Neuronal stem cell (in vitro differentiated cells): ENCODE measurements at regions not wholly inside any gene's neighbourhood (a gene's known extent, or its start where the extent isn't known, plus 50 kb on each side); places are given as distances from the start of the nearest gene placed in this dataset.
"Not testable (repeated sequence)": the region's sequence is repeated elsewhere in the genome, so short reads cannot be mapped to it uniquely, and the experiment has no call there.

ENCODE experiments used
- DNase-seq: peaks from one replicate; pipeline ENCODE4 v3.0.0-alpha.2; 2013; ENCODE audit warnings: low spot score
- H2AFZ ChIP-seq: one replicate; pipeline ENCODE4 v1.6.1; 2013; ENCODE audit warnings: mild to moderate bottlenecking, low read length, inconsistent platforms
- H2AK5ac ChIP-seq: 2 replicates; pipeline ENCODE4 v1.6.1; 2013; ENCODE audit warnings: low read depth, mild to moderate bottlenecking, inconsistent platforms, low read length, moderate library complexity, mixed read lengths
- H2BK120ac ChIP-seq: 2 replicates; pipeline ENCODE4 v1.6.1; 2013; ENCODE audit warnings: low read depth, mild to moderate bottlenecking, inconsistent platforms, low read length, moderate library complexity, mixed read lengths
- H2BK12ac ChIP-seq: one replicate; pipeline ENCODE4 v1.6.1; 2013; ENCODE audit warnings: low read length, inconsistent platforms
- H2BK15ac ChIP-seq: 2 replicates; pipeline ENCODE4 v1.6.1; 2013; ENCODE audit warnings: mild to moderate bottlenecking, low read length, inconsistent platforms, mixed read lengths
- H2BK5ac ChIP-seq: one replicate; pipeline ENCODE4 v1.6.1; 2013; ENCODE audit warnings: inconsistent platforms, mild to moderate bottlenecking, low read length, moderate library complexity
- H3K14ac ChIP-seq: one replicate; pipeline ENCODE4 v1.6.1; 2013; ENCODE audit warnings: low read length, inconsistent platforms
- H3K18ac ChIP-seq: 2 replicates; pipeline ENCODE4 v1.6.1; 2013; ENCODE audit warnings: low read length, inconsistent platforms
- H3K23ac ChIP-seq: 2 replicates; pipeline ENCODE4 v1.6.1; 2013; ENCODE audit warnings: low read depth, mild to moderate bottlenecking, mixed read lengths, low read length, inconsistent platforms; ENCODE audit not compliant: poor library complexity
- H3K27ac ChIP-seq: replicated peaks from 3 replicates; pipeline ENCODE4 v1.5.1; 2013; ENCODE audit warnings: low read length, inconsistent platforms
- H3K27me3 ChIP-seq, 3 experiments: 2 replicates each; pipeline ENCODE4 v1.6.1; 2013; ENCODE audit warnings: low read length in 3 of 3, mild to moderate bottlenecking in 2 of 3, inconsistent platforms in 1 of 3, low read depth in 1 of 3, mixed read lengths in 1 of 3, moderate library complexity in 1 of 3; ENCODE audit not compliant: control insufficient read depth in 3 of 3, insufficient read depth in 3 of 3
- H3K36me3 ChIP-seq, 2 donors: replicated peaks in 1 of 2; 2 replicates each; pipeline ENCODE4 v1.6.1; 2013; ENCODE audit warnings: low read length in 2 of 2; ENCODE audit not compliant: control insufficient read depth in 2 of 2, insufficient read depth in 2 of 2
- H3K4ac ChIP-seq: 2 replicates; pipeline ENCODE4 v1.6.1; 2013; ENCODE audit warnings: inconsistent platforms, mild to moderate bottlenecking, low read length, moderate library complexity
- H3K4me1 ChIP-seq, 2 donors: 1 replicate in 1 of 2; 2 replicates in 1 of 2; pipeline ENCODE4 v1.6.1; 2013; ENCODE audit warnings: low read length in 2 of 2, low read depth in 1 of 2; ENCODE audit not compliant: control insufficient read depth in 2 of 2, insufficient read depth in 1 of 2
- H3K4me2 ChIP-seq: one replicate; pipeline ENCODE4 v1.6.1; 2013; ENCODE audit warnings: mild to moderate bottlenecking, low read length, inconsistent platforms; ENCODE audit not compliant: insufficient read depth, poor library complexity, severe bottlenecking
- H3K4me3 ChIP-seq, 2 donors: 2 replicates each; pipeline ENCODE4 v1.5.1; 2013; ENCODE audit warnings: low read length in 2 of 2, mild to moderate bottlenecking in 2 of 2, inconsistent platforms in 1 of 2, moderate library complexity in 1 of 2
- H3K79me1 ChIP-seq: one replicate; pipeline ENCODE4 v1.6.1; 2013; ENCODE audit warnings: low read depth, mild to moderate bottlenecking, inconsistent platforms, low read length, moderate library complexity
- H3K9ac ChIP-seq: one replicate; pipeline ENCODE4 v1.6.1; 2013; ENCODE audit warnings: mild to moderate bottlenecking, low read depth, low read length, inconsistent platforms; ENCODE audit not compliant: poor library complexity
- H3K9me3 ChIP-seq, 2 donors: replicated peaks in 1 of 2; 2 replicates each; pipeline versions ENCODE3 to v1.6.1; 2013; ENCODE audit warnings: low read length in 2 of 2, mild to moderate bottlenecking in 2 of 2, inconsistent platforms in 1 of 2, low read depth in 1 of 2, mixed read lengths in 1 of 2, moderate library complexity in 1 of 2; ENCODE audit not compliant: control insufficient read depth in 2 of 2, insufficient read depth in 1 of 2
- H4K8ac ChIP-seq: one replicate; pipeline ENCODE4 v1.6.1; 2013; ENCODE audit warnings: low read depth, mild to moderate bottlenecking, inconsistent platforms, low read length, moderate library complexity
- H4K91ac ChIP-seq: one replicate; pipeline ENCODE4 v1.6.1; 2013; ENCODE audit warnings: low read length, low read depth, mild to moderate bottlenecking, inconsistent platforms; ENCODE audit not compliant: poor library complexity
- WGBS, 2 donors: extraction: QIAGEN DNeasy Blood & Tissue Kit; methylation state at CpG; one replicate each; pipeline ENCODE4 v1.1.7; 2013; ENCODE audit warnings: missing lambda C conversion rate in 2 of 2, mixed read lengths in 1 of 2; ENCODE audit not compliant: insufficient read length in 2 of 2, insufficient replicate concordance in 1 of 2; ENCODE audit errors: extremely low coverage in 2 of 2; 5-methylcytosine and 5-hydroxymethylcytosine counted together

GRCh38 chr17:22217135-22217534 is 524.8 kb downstream of the KCNJ18 start:
- Histone ChIP-seq H3K27ac (no peak overlapping the region), H2AK5ac (no peak overlapping the region), H3K18ac (no peak overlapping the region), H3K36me3 (no peaks in the 10 kb centered on the region), H3K27me3 (no peaks in the 10 kb centered on the region), H4K91ac (no peak overlapping the region), H2BK15ac (no peak overlapping the region), H3K9me3 (peaks cover 0 to 3% of the 10 kb centered on the region in 2 donors), H2BK120ac (no peak overlapping the region), H3K9ac (no peak overlapping the region), H3K4me2 (peak overlapping the region; percentile 11), H3K4me1 (no peaks in the 10 kb centered on the region), H4K8ac (no peak overlapping the region), H2BK12ac (no peak overlapping the region), H3K23ac (no peak overlapping the region), H3K4me3 (peak overlapping the region in 1 of 2 donors; percentile 35), H2AFZ (no peak overlapping the region), H3K79me1 (no peaks in the 10 kb centered on the region), H2BK5ac (no peak overlapping the region), H3K4ac (no peak overlapping the region), H3K14ac (no peak overlapping the region)
- DNase-seq: peak; percentile 0
- no CpG with 5 or more reads among the region's 27 CpGs for WGBS, 2 donors

GRCh38 chr17:22221344-22221743 is 529.0 kb downstream of the KCNJ18 start:
- Histone ChIP-seq H2AK5ac (no peak overlapping the region), H2BK12ac (no peak overlapping the region), H4K91ac (no peak overlapping the region), H3K4ac (no peak overlapping the region), H3K27me3 (no peaks in the 10 kb centered on the region), H2AFZ (no peak overlapping the region), H4K8ac (no peak overlapping the region), H2BK15ac (no peak overlapping the region), H3K23ac (no peak overlapping the region), H3K36me3 (no peaks in the 10 kb centered on the region), H3K9ac (no peak overlapping the region), H3K27ac (no peak overlapping the region), H3K9me3 (peaks cover 0 to 3% of the 10 kb centered on the region in 2 donors), H3K14ac (no peak overlapping the region), H3K4me3 (no peak overlapping the region), H2BK5ac (no peak overlapping the region), H3K4me2 (no peak overlapping the region), H3K4me1 (no peaks in the 10 kb centered on the region), H3K18ac (no peak overlapping the region), H3K79me1 (no peaks in the 10 kb centered on the region), H2BK120ac (no peak overlapping the region)
- no peak for DNase-seq
- no CpG with 5 or more reads among the region's 8 CpGs for WGBS, 2 donors

GRCh38 chr17:22226477-22226876 is 534.2 kb downstream of the KCNJ18 start:
- not testable (repeated sequence) for H4K91ac ChIP-seq, H3K9me3 ChIP-seq, H2BK5ac ChIP-seq, H3K23ac ChIP-seq, H3K36me3 ChIP-seq, H2AK5ac ChIP-seq, H4K8ac ChIP-seq, H3K4me3 ChIP-seq, H2BK15ac ChIP-seq, H2AFZ ChIP-seq, H3K27ac ChIP-seq, H3K27me3 ChIP-seq, H3K4me1 ChIP-seq, H2BK12ac ChIP-seq, H2BK120ac ChIP-seq, H3K14ac ChIP-seq, H3K18ac ChIP-seq, H3K4ac ChIP-seq, H3K79me1 ChIP-seq, DNase-seq, H3K9ac ChIP-seq, H3K4me2 ChIP-seq
- no CpG with 5 or more reads among the region's 3 CpGs for WGBS, 2 donors

- not testable (repeated sequence) for H2BK5ac ChIP-seq, H3K36me3 ChIP-seq, H3K4me3 ChIP-seq, H2AK5ac ChIP-seq, H3K9ac ChIP-seq, H3K4ac ChIP-seq, H3K18ac ChIP-seq, H2BK15ac ChIP-seq, DNase-seq, H4K8ac ChIP-seq, H3K79me1 ChIP-seq, H2BK12ac ChIP-seq, H3K27ac ChIP-seq, H2BK120ac ChIP-seq, H3K4me1 ChIP-seq, H2AFZ ChIP-seq, H3K27me3 ChIP-seq, H4K91ac ChIP-seq, H3K4me2 ChIP-seq, H3K9me3 ChIP-seq, H3K14ac ChIP-seq, H3K23ac ChIP-seq
- WGBS, 2 donors: no CpG with 5 or more reads among the region's 3 CpGs
Observed at GRCh38 chr17:22226932-22227331, 534.6 kb downstream of the KCNJ18 start.
